C4-2B (cell line): ENCODE measurements at regions not wholly inside any gene's neighbourhood (a gene's known extent, or its start where the extent isn't known, plus 50 kb on each side); places are given as distances from the start of the nearest gene placed in this dataset.

Source experiments
- ZFX ChIP-seq: fragments of 450-650 bp; IDR thresholded peaks from 2 replicates; pipeline ENCODE4 v1.6.1; 2017
- TF ChIP-seq, protein P1 (sequence below): fragments of 450-650 bp; conservative IDR thresholded peaks from 2 replicates; pipeline ENCODE4 v1.5.1; 2017; ENCODE audit warnings: mild to moderate bottlenecking

DNA sequence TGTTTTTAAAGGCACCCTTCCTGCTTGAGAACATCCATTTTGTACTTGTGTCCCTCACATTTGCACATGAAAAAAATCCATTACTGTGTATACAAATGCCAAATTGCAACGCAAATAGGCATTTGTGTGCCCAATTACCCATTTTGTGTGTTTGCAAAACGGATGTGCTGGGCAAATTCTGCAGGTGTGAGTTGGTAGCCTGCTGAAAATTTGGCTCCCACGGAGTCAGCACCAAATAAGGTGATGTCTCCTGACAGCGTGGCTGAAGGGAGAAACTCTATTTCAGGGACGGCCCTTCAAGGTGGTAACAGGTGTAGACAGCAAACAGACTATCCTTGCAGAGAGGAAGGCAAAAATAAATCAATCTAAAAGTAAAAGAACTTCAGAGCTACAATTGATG is 661.1 kb downstream of the BCL11A start:
- TF ChIP-seq, protein P1, sequence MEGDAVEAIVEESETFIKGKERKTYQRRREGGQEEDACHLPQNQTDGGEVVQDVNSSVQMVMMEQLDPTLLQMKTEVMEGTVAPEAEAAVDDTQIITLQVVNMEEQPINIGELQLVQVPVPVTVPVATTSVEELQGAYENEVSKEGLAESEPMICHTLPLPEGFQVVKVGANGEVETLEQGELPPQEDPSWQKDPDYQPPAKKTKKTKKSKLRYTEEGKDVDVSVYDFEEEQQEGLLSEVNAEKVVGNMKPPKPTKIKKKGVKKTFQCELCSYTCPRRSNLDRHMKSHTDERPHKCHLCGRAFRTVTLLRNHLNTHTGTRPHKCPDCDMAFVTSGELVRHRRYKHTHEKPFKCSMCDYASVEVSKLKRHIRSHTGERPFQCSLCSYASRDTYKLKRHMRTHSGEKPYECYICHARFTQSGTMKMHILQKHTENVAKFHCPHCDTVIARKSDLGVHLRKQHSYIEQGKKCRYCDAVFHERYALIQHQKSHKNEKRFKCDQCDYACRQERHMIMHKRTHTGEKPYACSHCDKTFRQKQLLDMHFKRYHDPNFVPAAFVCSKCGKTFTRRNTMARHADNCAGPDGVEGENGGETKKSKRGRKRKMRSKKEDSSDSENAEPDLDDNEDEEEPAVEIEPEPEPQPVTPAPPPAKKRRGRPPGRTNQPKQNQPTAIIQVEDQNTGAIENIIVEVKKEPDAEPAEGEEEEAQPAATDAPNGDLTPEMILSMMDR = no peak
- no peak for TF ChIP-seq ZFX
